Body of pancreas (tissue), 4 donors: ENCODE measurements at regions not wholly inside any gene's neighbourhood (a gene's known extent, or its start where the extent isn't known, plus 50 kb on each side); places are given as distances from the start of the nearest gene placed in this dataset.

Source experiments
- POLR2A ChIP-seq, 3 donors: fragments of 450-650 bp; IDR thresholded peaks; one replicate each; pipeline ENCODE4 v1.6.1; 2016; ENCODE audit warnings: antibody characterized with exemption in 3 of 3, mild to moderate bottlenecking in 2 of 3
- TF ChIP-seq, protein P1 (sequence below), 7 experiments: fragments of 450-650 bp in 4 of 7; fragments of 200-600 bp in 3 of 7; sonication (generic) in 3 of 7; IDR thresholded peaks; one replicate each; pipeline ENCODE4 v1.5.1; 2016 to 2019; ENCODE audit warnings: antibody characterized with exemption in 7 of 7

DNA sequence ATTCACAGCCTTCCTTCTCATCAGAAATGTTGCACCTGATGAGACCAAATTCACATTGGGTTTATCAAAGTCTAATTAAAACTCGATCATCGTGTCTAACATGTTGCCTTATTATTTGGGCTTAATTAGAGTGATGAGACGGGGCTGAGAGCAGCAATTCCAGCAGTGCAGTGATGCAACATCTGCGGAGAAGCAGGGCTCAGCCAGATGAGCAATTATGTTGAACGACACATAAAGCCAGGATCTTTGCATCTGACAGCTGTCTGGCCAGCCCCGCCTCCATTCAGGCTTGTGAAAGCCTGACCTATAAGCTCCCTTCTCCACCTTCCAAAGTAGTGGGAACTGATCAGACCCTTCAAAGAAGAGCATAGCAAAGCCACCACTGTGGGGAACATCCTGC is 109.8 kb downstream of the C1orf94 start:
- TF ChIP-seq POLR2A (IDR thresholded peaks at IDR 0.05) = no peak
- TF ChIP-seq, protein P1, sequence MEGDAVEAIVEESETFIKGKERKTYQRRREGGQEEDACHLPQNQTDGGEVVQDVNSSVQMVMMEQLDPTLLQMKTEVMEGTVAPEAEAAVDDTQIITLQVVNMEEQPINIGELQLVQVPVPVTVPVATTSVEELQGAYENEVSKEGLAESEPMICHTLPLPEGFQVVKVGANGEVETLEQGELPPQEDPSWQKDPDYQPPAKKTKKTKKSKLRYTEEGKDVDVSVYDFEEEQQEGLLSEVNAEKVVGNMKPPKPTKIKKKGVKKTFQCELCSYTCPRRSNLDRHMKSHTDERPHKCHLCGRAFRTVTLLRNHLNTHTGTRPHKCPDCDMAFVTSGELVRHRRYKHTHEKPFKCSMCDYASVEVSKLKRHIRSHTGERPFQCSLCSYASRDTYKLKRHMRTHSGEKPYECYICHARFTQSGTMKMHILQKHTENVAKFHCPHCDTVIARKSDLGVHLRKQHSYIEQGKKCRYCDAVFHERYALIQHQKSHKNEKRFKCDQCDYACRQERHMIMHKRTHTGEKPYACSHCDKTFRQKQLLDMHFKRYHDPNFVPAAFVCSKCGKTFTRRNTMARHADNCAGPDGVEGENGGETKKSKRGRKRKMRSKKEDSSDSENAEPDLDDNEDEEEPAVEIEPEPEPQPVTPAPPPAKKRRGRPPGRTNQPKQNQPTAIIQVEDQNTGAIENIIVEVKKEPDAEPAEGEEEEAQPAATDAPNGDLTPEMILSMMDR (IDR thresholded peaks at IDR 0.05) = no peak
